SK-N-MC (cell line): ENCODE measurements at regions not wholly inside any gene's neighbourhood (a gene's known extent, or its start where the extent isn't known, plus 50 kb on each side); places are given as distances from the start of the nearest gene placed in this dataset.

Experiments
- FOXP2 ChIP-seq: optimal IDR thresholded peaks from 2 replicates; pipeline ENCODE3; 2011; ENCODE audit warnings: mild to moderate bottlenecking, moderate library complexity; ENCODE audit not compliant: insufficient read depth; ENCODE audit errors: extremely low read length, control extremely low read depth
- POLR2AphosphoS5 ChIP-seq: IDR thresholded peaks from 2 replicates; pipeline ENCODE4 v1.6.1; 2012; ENCODE audit warnings: mild to moderate bottlenecking, low read depth, low read length, borderline replicate concordance

DNA sequence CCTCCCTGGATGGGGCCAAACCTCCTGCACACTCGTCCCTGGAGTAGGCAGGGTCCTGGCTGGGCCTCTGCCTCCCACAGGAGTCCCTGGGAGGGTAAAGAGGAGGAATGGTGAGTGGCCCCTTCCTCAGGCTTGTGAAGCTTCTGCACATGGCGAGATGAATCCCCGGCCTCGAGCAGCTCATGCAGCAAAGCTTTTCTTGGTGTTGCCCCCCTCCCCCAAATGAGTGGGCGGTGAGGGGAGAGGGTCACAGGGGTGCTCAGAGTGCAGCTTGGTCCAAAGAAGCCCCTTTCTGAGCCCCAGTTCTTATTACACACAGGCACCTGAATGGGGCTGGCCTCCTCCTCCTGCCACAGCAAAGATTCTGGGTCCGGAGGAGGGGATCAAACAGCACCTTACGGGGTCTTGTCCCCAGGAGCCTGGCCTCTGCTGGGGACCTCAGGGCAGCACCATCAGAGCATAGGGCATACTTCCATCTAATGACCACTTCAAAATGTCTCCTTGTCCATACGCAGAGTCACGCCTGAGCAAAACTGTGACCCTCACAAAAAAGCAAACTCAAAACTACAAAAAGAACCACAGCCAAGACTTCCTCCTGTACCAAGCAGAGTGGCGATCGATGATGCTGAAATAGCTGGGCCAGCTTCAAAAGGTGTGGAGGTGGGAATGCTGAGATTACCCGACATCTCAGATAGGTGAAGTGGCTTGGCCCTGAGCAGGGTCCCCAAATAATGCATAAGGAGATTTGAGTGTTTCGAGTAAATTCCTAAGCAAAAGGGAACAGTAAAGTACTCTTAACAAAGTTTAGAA lies 148.4 kb upstream of the TWIST2 start:
- TF ChIP-seq FOXP2: no peak
- TF ChIP-seq POLR2AphosphoS5: no peak
